Cardiac fibroblast (primary cell): ENCODE measurements at regions not wholly inside any gene's neighbourhood (a gene's known extent, or its start where the extent isn't known, plus 50 kb on each side); places are given as distances from the start of the nearest gene placed in this dataset.

ENCODE experiments used
- DNase-seq, 2 donors: peaks; one replicate each; pipeline versions ENCODE4 v3.0.0 to v3.0.0-alpha.2; 2010; ENCODE audit warnings: low read depth in 2 of 2
- H3K4me3 ChIP-seq, 2 donors: replicated peaks in 1 of 2; 1 replicate in 1 of 2; 2 replicates in 1 of 2; pipeline ENCODE4 v1.5.1; 2011; ENCODE audit warnings: low read depth in 2 of 2, low read length in 2 of 2, mild to moderate bottlenecking in 2 of 2, moderate library complexity in 1 of 2
- TF ChIP-seq, protein P1 (sequence below): IDR thresholded peaks from one replicate; pipeline ENCODE4 v1.5.1; 2011; ENCODE audit warnings: low read depth, mild to moderate bottlenecking, low read length, inconsistent platforms

DNA sequence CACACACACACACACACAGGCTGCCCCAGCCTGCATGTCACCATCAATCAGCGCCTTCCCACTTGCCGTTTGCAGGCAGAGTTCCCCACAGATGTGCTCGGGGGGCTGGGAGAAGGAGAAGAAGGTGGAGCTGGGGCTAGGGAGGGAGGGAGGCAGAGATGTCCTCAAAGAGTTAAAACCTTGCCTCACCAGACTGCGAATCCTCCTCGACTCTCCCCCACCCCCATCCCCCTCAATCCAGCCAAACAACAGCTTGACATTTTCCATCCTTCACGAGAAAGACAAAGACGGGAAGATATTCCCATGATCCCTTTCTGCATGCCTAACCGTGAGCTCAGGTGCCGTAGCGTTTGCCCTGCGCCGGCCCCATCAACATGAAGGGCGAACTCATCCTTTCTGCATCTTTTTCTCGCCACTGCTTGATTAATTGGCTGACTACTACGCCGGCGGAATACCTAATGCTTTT, 365.5 kb downstream of the MIAT start:
- H3K4me3 ChIP-seq, result no peak overlapping the region
- DNase-seq, result no peak
- TF ChIP-seq, protein P1, sequence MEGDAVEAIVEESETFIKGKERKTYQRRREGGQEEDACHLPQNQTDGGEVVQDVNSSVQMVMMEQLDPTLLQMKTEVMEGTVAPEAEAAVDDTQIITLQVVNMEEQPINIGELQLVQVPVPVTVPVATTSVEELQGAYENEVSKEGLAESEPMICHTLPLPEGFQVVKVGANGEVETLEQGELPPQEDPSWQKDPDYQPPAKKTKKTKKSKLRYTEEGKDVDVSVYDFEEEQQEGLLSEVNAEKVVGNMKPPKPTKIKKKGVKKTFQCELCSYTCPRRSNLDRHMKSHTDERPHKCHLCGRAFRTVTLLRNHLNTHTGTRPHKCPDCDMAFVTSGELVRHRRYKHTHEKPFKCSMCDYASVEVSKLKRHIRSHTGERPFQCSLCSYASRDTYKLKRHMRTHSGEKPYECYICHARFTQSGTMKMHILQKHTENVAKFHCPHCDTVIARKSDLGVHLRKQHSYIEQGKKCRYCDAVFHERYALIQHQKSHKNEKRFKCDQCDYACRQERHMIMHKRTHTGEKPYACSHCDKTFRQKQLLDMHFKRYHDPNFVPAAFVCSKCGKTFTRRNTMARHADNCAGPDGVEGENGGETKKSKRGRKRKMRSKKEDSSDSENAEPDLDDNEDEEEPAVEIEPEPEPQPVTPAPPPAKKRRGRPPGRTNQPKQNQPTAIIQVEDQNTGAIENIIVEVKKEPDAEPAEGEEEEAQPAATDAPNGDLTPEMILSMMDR, result no peak

DNA sequence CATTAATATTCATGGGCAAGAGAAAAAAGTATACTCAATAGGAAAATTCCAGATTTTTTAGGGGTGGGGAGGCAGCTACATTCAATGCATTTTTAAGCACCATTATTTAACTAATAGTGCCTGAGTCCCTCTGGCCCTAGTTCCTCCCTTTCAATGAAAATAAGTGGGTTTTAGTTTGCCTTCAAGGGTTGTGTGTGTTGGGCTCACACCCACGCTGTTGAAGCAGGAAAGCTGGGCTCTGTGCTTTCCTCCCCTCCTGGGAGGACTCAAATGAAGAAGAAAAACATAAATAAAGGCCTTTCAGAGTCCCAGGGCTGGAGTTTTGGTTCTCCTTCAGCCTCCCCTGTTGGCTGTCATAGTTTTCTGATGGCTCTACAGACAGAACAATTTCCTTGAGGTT, 366.2 kb downstream of the MIAT start:
- TF ChIP-seq, protein P1, result no peak
- no peak overlapping the region for H3K4me3 ChIP-seq
- no peak for DNase-seq

DNA sequence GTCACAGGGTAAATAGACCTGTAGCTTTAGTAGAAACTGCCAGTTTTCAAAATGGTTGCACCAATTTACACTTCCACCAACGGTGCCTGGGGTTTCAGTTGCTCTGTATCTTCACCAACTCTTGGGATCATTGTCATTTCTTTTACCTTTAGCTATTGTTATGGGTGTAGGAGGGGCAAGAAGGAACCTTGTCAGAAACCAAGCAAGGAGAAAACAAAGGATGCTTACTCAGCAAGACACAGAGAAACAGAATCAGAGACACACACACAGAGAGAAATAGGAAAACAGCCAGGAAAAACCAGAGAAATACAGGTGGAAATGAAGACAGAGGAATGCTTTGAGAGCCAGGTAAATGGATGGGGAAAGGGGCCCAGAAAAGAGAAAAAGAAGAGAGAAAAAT, 367.6 kb downstream of the MIAT start:
- no peak overlapping the region for H3K4me3 ChIP-seq
- TF ChIP-seq, protein P1, result no peak
- DNase-seq, result no peak

DNA sequence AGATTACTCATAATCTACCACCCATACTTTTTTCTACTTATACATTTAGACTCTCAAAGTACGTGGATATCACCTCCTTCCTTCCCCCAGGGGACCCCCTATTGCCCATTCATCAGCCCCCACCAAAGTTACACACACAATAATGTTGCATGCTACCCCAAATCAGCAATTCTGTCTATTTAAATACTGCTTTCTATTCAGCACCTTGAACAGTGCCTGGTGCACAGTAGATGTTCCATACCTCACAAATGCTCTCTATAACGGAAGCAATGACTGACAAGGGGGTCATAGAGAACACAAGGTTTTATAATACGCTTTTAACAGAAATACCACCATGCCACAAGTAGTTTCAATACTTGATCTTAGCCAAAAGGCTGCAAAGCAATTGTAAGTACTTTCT, 370.7 kb downstream of the MIAT start:
- TF ChIP-seq, protein P1, result no peak
- no peak overlapping the region for H3K4me3 ChIP-seq
- DNase-seq, result peak in 1 of 2 donors; percentile 2

DNA sequence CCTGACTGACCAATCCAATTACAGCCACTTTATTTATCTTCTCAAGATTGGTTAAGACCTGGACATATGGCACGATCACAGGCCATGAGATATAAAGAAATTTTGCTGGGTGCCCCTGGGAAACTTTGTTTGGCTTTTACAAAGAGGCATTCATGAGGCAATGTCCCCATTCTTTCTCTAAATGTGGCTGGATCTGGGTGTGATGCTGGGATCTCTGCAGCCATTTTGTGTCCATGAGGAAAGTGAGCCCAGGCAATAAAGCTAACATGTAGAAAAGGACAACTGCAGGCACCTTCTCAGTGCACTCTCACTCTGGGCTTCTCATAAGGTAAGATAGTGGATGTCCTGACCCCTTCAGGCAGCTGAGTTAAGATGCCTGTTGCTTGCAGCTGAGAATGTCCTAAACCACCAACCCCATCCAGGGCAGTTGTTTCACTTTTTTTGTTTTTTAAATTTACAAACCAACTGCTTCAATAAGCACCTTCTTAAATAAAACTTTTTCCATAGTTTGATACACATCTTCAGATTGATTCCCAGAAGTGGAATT, 372.3 kb downstream of the MIAT start:
- H3K4me3 ChIP-seq, result no peak overlapping the region
- TF ChIP-seq, protein P1, result no peak
- no peak for DNase-seq

DNA sequence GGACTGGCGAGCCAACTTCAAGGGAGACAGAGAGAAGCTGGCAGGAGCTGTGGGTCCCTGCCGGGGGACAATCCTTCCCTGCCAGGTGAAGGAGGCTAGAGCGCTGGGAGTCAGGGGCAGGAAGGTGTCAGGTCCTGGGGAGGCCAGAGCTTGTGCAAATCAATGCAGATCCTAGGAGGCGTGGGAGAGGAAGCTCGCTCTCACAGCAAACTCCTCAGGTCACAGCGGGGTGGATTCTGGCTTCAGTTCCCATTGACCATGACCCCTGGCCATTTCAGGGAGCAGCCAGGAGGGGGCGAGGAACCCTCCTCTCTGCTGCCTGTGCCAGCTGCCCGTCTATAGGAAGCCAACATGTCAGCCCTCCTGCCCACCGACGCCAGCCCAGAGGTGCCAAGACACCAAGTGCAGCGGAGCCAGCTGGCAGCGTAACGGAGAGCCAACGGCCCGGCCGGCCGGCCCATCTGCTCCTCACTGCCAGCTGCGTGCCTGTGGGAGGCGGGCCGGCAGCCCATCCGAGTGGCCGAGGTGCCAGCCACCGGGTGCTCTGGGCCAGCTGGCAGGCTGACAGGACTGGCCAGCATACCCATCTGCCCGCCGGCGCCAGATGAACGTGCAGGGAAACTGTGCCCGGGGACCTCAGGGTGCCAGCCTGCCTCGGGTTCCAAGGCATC, 374.8 kb downstream of the MIAT start:
- DNase-seq, result no peak
- H3K4me3 ChIP-seq, result no peak overlapping the region
- TF ChIP-seq, protein P1, result peak; percentile 19
